CD4-positive, alpha-beta T cell (primary cell): ENCODE measurements at regions not wholly inside any gene's neighbourhood (a gene's known extent, or its start where the extent isn't known, plus 50 kb on each side); places are given as distances from the start of the nearest gene placed in this dataset.

Experiments
- ATAC-seq: fragments of 200-7000 bp; cut with Tn5 transposase; one replicate; pipeline ENCODE4 v1.10.0; 2022; ENCODE audit warnings: mild to moderate bottlenecking; ENCODE audit not compliant: poor library complexity
- CTCF ChIA-PET: fragments of 350-600 bp; sonication (Branson Sonifier 250); formaldehyde crosslinking; loops from one replicate; lab custom pipeline; 2021; ENCODE audit warnings: antibody characterized with exemption, inconsistent platforms; lab: Charles Lee
- POLR2A ChIA-PET: fragments of 350-600 bp; sonication (Branson Sonifier 250); formaldehyde crosslinking; loops from one replicate; lab custom pipeline; 2021; ENCODE audit warnings: antibody characterized with exemption, inconsistent platforms; lab: Charles Lee
- DNase-seq, 14 experiments: peaks; one replicate each; pipeline ENCODE4 v3.0.0-alpha.2; 2013 to 2020; ENCODE audit warnings: mixed read lengths in 2 of 14
- H3K27ac ChIP-seq, 2 donors: one replicate each; pipeline versions ENCODE4 v1.5.1 to v1.7.0; 2013; ENCODE audit warnings: low read length in 2 of 2, low read depth in 1 of 2, mild to moderate bottlenecking in 1 of 2
- H3K27me3 ChIP-seq, 2 experiments: 1 replicate in 1 of 2; 2 replicates in 1 of 2; pipeline versions ENCODE4 v1.6.1 to v1.7.0; 2013; ENCODE audit warnings: low read length in 2 of 2, control low read depth in 1 of 2, mild to moderate bottlenecking in 1 of 2, moderate library complexity in 1 of 2; ENCODE audit not compliant: insufficient read depth in 2 of 2, control insufficient read depth in 1 of 2
- H3K36me3 ChIP-seq: one replicate; pipeline ENCODE4 v1.6.1; 2013; ENCODE audit warnings: low read length, control low read depth; ENCODE audit not compliant: insufficient read depth
- H3K4me1 ChIP-seq: one replicate; pipeline ENCODE4 v1.6.1; 2013; ENCODE audit warnings: low read length, control low read depth; ENCODE audit not compliant: insufficient read depth
- H3K4me3 ChIP-seq: one replicate; pipeline ENCODE4 v1.5.1; 2013; ENCODE audit warnings: mild to moderate bottlenecking, low read length, moderate library complexity
- H3K9me3 ChIP-seq, 2 experiments: 1 replicate in 1 of 2; 2 replicates in 1 of 2; pipeline versions ENCODE4 v1.6.1 to v1.7.0; 2013; ENCODE audit warnings: low read length in 2 of 2, mild to moderate bottlenecking in 2 of 2, control low read depth in 1 of 2, moderate library complexity in 1 of 2; ENCODE audit not compliant: control insufficient read depth in 1 of 2, insufficient read depth in 1 of 2
- H3K27ac Mint-ChIP-seq: one replicate; pipeline ENCODE4 v1.8.0; 2020; ENCODE audit warnings: mixed read lengths
- H3K27me3 Mint-ChIP-seq: one replicate; pipeline ENCODE4 v1.8.0; 2021; ENCODE audit warnings: mixed read lengths
- H3K36me3 Mint-ChIP-seq: one replicate; pipeline ENCODE4 v1.8.0; 2021; ENCODE audit warnings: low read depth, mixed read lengths
- H3K4me1 Mint-ChIP-seq: one replicate; pipeline ENCODE4 v1.8.0; 2021; ENCODE audit warnings: low read depth, mixed read lengths
- H3K4me3 Mint-ChIP-seq: one replicate; pipeline ENCODE4 v1.8.0; 2020; ENCODE audit warnings: mild to moderate bottlenecking, mixed read lengths
- H3K9me3 Mint-ChIP-seq: one replicate; pipeline ENCODE4 v1.8.0; 2020; ENCODE audit warnings: mixed read lengths
- CTCF ChIP-seq: fragments of 200-600 bp; IDR thresholded peaks from one replicate; pipeline ENCODE4 v1.8.0; 2022; ENCODE audit warnings: antibody characterized with exemption, mild to moderate bottlenecking
- intact Hi-C, 2 experiments: fragments of 100-400 bp; cut with DNase I in 1 of 2; cut with micrococcal nuclease in 1 of 2; formaldehyde crosslinking; loops; one replicate each; pipeline versions ENCODE4 v1.15.1 to v1.9.0; 2023 to 2025; cut with DNase I, micrococcal nuclease

DNA sequence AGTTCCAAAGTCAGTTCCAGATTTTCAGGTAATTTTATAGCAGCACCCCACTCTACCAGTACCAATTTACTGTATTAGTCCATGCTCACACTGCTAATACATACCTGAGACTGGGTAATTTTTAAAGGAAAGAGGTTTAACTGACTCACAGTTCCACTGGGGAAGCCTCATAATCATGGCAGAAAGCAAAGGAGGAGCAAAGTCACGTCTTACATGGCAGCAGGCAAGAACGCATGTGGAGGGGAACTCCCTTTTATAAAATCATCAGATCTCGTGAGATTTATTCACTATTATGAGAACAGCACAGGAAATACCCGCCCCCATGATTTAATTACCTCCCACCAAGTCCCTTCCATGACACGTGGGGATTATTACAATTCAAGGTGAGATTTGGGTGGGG lies 142.4 kb downstream of the AHR start:
- H3K9me3 Mint-ChIP-seq: peaks cover 3% of the 10 kb centered on the region
- peaks cover 4% of the 10 kb centered on the region for H3K4me1 Mint-ChIP-seq
- no peaks in the 10 kb centered on the region for H3K36me3 Mint-ChIP-seq
- POLR2A ChIA-PET: no interaction called here
- Histone ChIP-seq H3K4me3 (no peak overlapping the region), H3K4me1 (no peaks in the 10 kb centered on the region), H3K27ac (no peak overlapping the region), H3K9me3 (peaks cover 5 to 9% of the 10 kb centered on the region in 2 experiments), H3K27me3 (no peaks in the 10 kb centered on the region), H3K36me3 (no peaks in the 10 kb centered on the region)
- H3K27ac Mint-ChIP-seq: no peak overlapping the region
- H3K27me3 Mint-ChIP-seq: no peaks in the 10 kb centered on the region
- CTCF ChIA-PET: no interaction called here
- no peak for DNase-seq
- no peak overlapping the region for H3K4me3 Mint-ChIP-seq
- intact Hi-C loops: no loop called here
- ATAC-seq: no peak
- TF ChIP-seq CTCF: no peak

- Histone ChIP-seq H3K27ac (no peak overlapping the region), H3K27me3 (no peaks in the 10 kb centered on the region), H3K9me3 (peaks cover 5 to 9% of the 10 kb centered on the region in 2 experiments), H3K4me1 (no peaks in the 10 kb centered on the region), H3K36me3 (no peaks in the 10 kb centered on the region), H3K4me3 (no peak overlapping the region)
- Mint-ChIP-seq H3K4me3 (no peak overlapping the region), H3K9me3 (peaks cover 3% of the 10 kb centered on the region), H3K36me3 (no peaks in the 10 kb centered on the region), H3K27me3 (no peaks in the 10 kb centered on the region), H3K4me1 (peaks cover 4% of the 10 kb centered on the region), H3K27ac (no peak overlapping the region)
- ATAC-seq (no peak), DNase-seq (no peak)
- POLR2A ChIA-PET: no interaction called here
- intact Hi-C loops: no loop called here
- CTCF ChIA-PET: interaction anchor here (1.1 kb wide), 1 partner anchor 39 kb away, joined by 5 read pairs; no protein-coding TSS in a partner anchor
- TF ChIP-seq CTCF: no peak
These were observed 143.1 kb downstream of the AHR start for GRCh38 chr7:17441557-17441956.

- H3K36me3 ChIP-seq: no peaks in the 10 kb centered on the region
- no peak overlapping the region for H3K4me3 ChIP-seq
- ChIA-PET POLR2A (no interaction called here), CTCF (no interaction called here)
- H3K27ac ChIP-seq: no peak overlapping the region
- ATAC-seq (no peak), DNase-seq (no peak)
- Mint-ChIP-seq H3K27ac (no peak overlapping the region), H3K27me3 (peaks cover 14% of the 10 kb centered on the region), H3K4me3 (no peak overlapping the region), H3K4me1 (peaks cover 4% of the 10 kb centered on the region), H3K9me3 (peaks cover 16% of the 10 kb centered on the region), H3K36me3 (no peaks in the 10 kb centered on the region)
- no peaks in the 10 kb centered on the region for H3K27me3 ChIP-seq
- no peaks in the 10 kb centered on the region for H3K4me1 ChIP-seq
- TF ChIP-seq CTCF: no peak
- intact Hi-C loops: no loop called here
- H3K9me3 ChIP-seq: peaks cover 12 to 16% of the 10 kb centered on the region in 2 experiments
These were observed 145.7 kb downstream of the AHR start for GRCh38 chr7:17444151-17444550.
